ENCODE measurements at regions not wholly inside any gene's neighbourhood (a gene's known extent, or its start where the extent isn't known, plus 50 kb on each side); places are given as distances from the start of the nearest gene placed in this dataset.

GRCh38 chr4:125847518-125847917, 532.8 kb downstream of the FAT4 start:
- Mint-ChIP-seq H3K27me3 (ENCODE audit: low read depth) (no peaks in the 10 kb centered on the region), H3K27ac (ENCODE audit: unreplicated experiment) (no peak overlapping the region), H3K4me1 (no peaks in the 10 kb centered on the region), H3K9me3 (no peaks in the 10 kb centered on the region), H3K36me3 (ENCODE audit: low read depth) (no peaks in the 10 kb centered on the region), H3K4me3 (no peak overlapping the region)
- DNase-seq (ENCODE audit: low read depth, low spot score): no peak
- TF ChIP-seq CTCF (conservative IDR thresholded peaks at IDR 0.05): no peak

GRCh38 chr4:125849869-125850268, 535.1 kb downstream of the FAT4 start:
- Mint-ChIP-seq H3K4me1 (no peaks in the 10 kb centered on the region), H3K4me3 (no peak overlapping the region), H3K36me3 (ENCODE audit: low read depth) (no peaks in the 10 kb centered on the region), H3K9me3 (no peaks in the 10 kb centered on the region), H3K27ac (ENCODE audit: unreplicated experiment) (no peak overlapping the region), H3K27me3 (ENCODE audit: low read depth) (no peaks in the 10 kb centered on the region)
- no peak for DNase-seq (ENCODE audit: low read depth, low spot score)
- TF ChIP-seq CTCF (conservative IDR thresholded peaks at IDR 0.05): no peak

GRCh38 chr4:125891597-125892258, 577.0 kb downstream of the FAT4 start:
- Mint-ChIP-seq H3K4me1 (no peaks in the 10 kb centered on the region), H3K27ac (ENCODE audit: unreplicated experiment) (no peak overlapping the region), H3K9me3 (peaks cover 4% of the 10 kb centered on the region), H3K36me3 (ENCODE audit: low read depth) (no peaks in the 10 kb centered on the region), H3K27me3 (ENCODE audit: low read depth) (no peaks in the 10 kb centered on the region), H3K4me3 (no peak overlapping the region)
- no peak for DNase-seq (ENCODE audit: low read depth, low spot score)
- no peak for TF ChIP-seq CTCF (conservative IDR thresholded peaks at IDR 0.05)

- no peaks in the 10 kb centered on the region for H3K4me1 Mint-ChIP-seq
- no peak for TF ChIP-seq CTCF (conservative IDR thresholded peaks at IDR 0.05)
- no peak overlapping the region for H3K27ac Mint-ChIP-seq (ENCODE audit: unreplicated experiment)
- H3K36me3 Mint-ChIP-seq (ENCODE audit: low read depth): no peaks in the 10 kb centered on the region
- no peak for DNase-seq (ENCODE audit: low read depth, low spot score)
- no peak overlapping the region for H3K4me3 Mint-ChIP-seq
- no peaks in the 10 kb centered on the region for H3K9me3 Mint-ChIP-seq
- H3K27me3 Mint-ChIP-seq (ENCODE audit: low read depth): no peaks in the 10 kb centered on the region
Measured at GRCh38 chr4:125904802-125905201, 590.0 kb downstream of the FAT4 start.

DNA sequence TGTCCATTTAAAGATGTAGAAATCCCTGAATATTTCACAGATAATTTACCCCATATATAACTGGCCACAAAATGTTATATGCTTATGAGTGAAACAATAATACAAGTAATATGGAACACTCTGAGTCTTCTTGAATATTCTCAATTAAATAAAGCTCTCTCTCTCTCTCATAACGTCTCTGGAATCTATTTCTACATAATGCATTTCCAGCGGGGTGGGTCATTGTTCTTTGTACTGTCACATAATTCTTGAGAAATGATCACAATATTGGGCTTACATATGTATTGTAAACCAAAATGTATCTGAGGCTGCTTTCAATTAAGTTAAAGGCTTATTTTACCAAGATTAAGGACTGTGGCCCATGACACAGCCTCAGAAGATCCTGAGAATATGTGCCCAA, 596.3 kb downstream of the FAT4 start:
- Mint-ChIP-seq H3K4me3 (no peak overlapping the region), H3K27me3 (ENCODE audit: low read depth) (no peaks in the 10 kb centered on the region), H3K27ac (ENCODE audit: unreplicated experiment) (no peak overlapping the region), H3K9me3 (peaks cover 3% of the 10 kb centered on the region), H3K4me1 (no peaks in the 10 kb centered on the region), H3K36me3 (ENCODE audit: low read depth) (no peaks in the 10 kb centered on the region)
- DNase-seq (ENCODE audit: low read depth, low spot score): no peak
- TF ChIP-seq CTCF (conservative IDR thresholded peaks at IDR 0.05): no peak

All from neural crest cell (in vitro differentiated cells).